Caco-2 (cell line): ENCODE measurements at regions not wholly inside any gene's neighbourhood (a gene's known extent, or its start where the extent isn't known, plus 50 kb on each side); places are given as distances from the start of the nearest gene placed in this dataset.
"Not testable (repeated sequence)": the region's sequence is repeated elsewhere in the genome, so short reads cannot be mapped to it uniquely, and the experiment has no call there.

Experiments used
- BruUV-seq: library from RNA; stranded (reverse); fragments of 400-500 nt; replicated peaks from 2 replicates; lab custom pipeline; 2021; lab: Mats Ljungman, UMichigan
- CTCF ChIA-PET: fragments of 300-600 bp; sonication (Branson Sonifier 250); formaldehyde crosslinking; loops from one replicate; lab custom pipeline; 2022; ENCODE audit warnings: antibody characterized with exemption; lab: Charles Lee
- POLR2A ChIA-PET: fragments of 300-600 bp; sonication (Branson Sonifier 250); formaldehyde crosslinking; loops from one replicate; lab custom pipeline; 2022; ENCODE audit warnings: antibody characterized with exemption; lab: Charles Lee
- DNase-seq, 2 experiments: peaks; one replicate each; pipeline versions ENCODE4 v3.0.0 to v3.0.0-alpha.2; 2020 to 2022
- H3K27me3 ChIP-seq: replicated peaks from 2 replicates; pipeline ENCODE4 v1.6.0; 2011; ENCODE audit warnings: low read length; ENCODE audit not compliant: control insufficient read depth, insufficient read depth
- H3K36me3 ChIP-seq: 2 replicates; pipeline ENCODE4 v1.5.1; 2011; ENCODE audit warnings: low read length; ENCODE audit not compliant: control insufficient read depth, insufficient read depth
- H3K4me1 ChIP-seq: fragments of 250-450 bp; sonication (Bioruptor Pico); 2 replicates; pipeline ENCODE4 v1.5.1; 2020; ENCODE audit warnings: mild to moderate bottlenecking
- H3K4me3 ChIP-seq: 2 replicates; pipeline ENCODE4 v1.5.1; 2011; ENCODE audit warnings: low read depth, mild to moderate bottlenecking, control low read depth, low read length
- H3K9me3 ChIP-seq: fragments of 250-450 bp; sonication (Bioruptor Pico); 2 replicates; pipeline ENCODE4 v1.5.1; 2020; ENCODE audit warnings: mild to moderate bottlenecking, moderate library complexity
- H3K27ac Mint-ChIP-seq: one replicate; pipeline ENCODE4 v1.8.0; 2022; ENCODE audit warnings: mixed read lengths; ENCODE audit not compliant: unreplicated experiment
- H3K27me3 Mint-ChIP-seq: one replicate; pipeline ENCODE4 v1.8.0; 2022; ENCODE audit warnings: mixed read lengths; ENCODE audit not compliant: insufficient read depth, unreplicated experiment
- H3K36me3 Mint-ChIP-seq: one replicate; pipeline ENCODE4 v1.8.0; 2022; ENCODE audit warnings: mild to moderate bottlenecking, mixed read lengths; ENCODE audit not compliant: insufficient read depth, unreplicated experiment
- H3K4me1 Mint-ChIP-seq: one replicate; pipeline ENCODE4 v1.8.0; 2022; ENCODE audit warnings: low read depth, mixed read lengths; ENCODE audit not compliant: unreplicated experiment
- H3K4me3 Mint-ChIP-seq: one replicate; pipeline ENCODE4 v1.8.0; 2022; ENCODE audit warnings: mild to moderate bottlenecking, moderate library complexity, mixed read lengths; ENCODE audit not compliant: unreplicated experiment
- H3K9me3 Mint-ChIP-seq: one replicate; pipeline ENCODE4 v1.8.0; 2022; ENCODE audit warnings: mixed read lengths; ENCODE audit not compliant: unreplicated experiment
- intact Hi-C: fragments of 100-400 bp; cut with micrococcal nuclease; formaldehyde crosslinking; loops from one replicate; pipeline ENCODE4 v1.10.0; 2022; ENCODE audit not compliant: unreplicated experiment
- TF ChIP-seq, protein P1 (sequence below), 2 experiments: fragments of 200-600 bp in 1 of 2; IDR thresholded peaks; 1 replicate in 1 of 2; 2 replicates in 1 of 2; pipeline versions ENCODE4 v1.5.1 to v1.8.0; 2011 to 2022; ENCODE audit warnings: antibody characterized with exemption in 1 of 2, control low read depth in 1 of 2, inconsistent platforms in 1 of 2, low read depth in 1 of 2, low read length in 1 of 2, mild to moderate bottlenecking in 1 of 2, moderate library complexity in 1 of 2; ENCODE audit not compliant: insufficient read depth in 1 of 2, severe bottlenecking in 1 of 2, unreplicated experiment in 1 of 2

DNA sequence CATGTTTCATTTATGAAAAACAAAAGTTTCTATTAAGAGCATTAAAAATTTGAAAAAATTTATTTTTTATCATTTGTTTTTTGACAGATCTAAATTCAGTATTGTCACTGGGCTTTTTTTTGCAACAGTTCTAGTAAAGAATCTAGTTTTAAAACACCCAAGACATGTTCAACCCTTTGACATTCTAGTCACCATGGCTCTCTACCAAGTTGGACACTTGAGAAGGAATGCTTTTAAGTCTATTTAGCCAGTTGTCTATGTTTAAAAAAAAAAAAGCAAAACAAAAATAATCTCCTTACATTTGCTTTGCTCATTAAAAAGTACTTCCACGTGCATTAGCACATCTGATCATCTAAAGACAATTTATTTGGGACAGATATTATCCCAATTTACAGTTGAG is 417.5 kb downstream of the RSL24D1 start:
- CTCF ChIA-PET, result no interaction called here
- no peak for DNase-seq
- BruUV-seq, result no TSS peak
- Mint-ChIP-seq H3K4me3 (no peak overlapping the region), H3K36me3 (no peaks in the 10 kb centered on the region), H3K9me3 (peaks cover 6% of the 10 kb centered on the region), H3K4me1 (no peaks in the 10 kb centered on the region), H3K27me3 (peaks cover 4% of the 10 kb centered on the region), H3K27ac (no peak overlapping the region)
- POLR2A ChIA-PET, result no interaction called here
- Histone ChIP-seq H3K4me1 (no peaks in the 10 kb centered on the region), H3K4me3 (no peak overlapping the region), H3K27me3 (no peaks in the 10 kb centered on the region), H3K9me3 (no peaks in the 10 kb centered on the region), H3K36me3 (no peaks in the 10 kb centered on the region)
- intact Hi-C loops, result no loop called here
- TF ChIP-seq, protein P1, sequence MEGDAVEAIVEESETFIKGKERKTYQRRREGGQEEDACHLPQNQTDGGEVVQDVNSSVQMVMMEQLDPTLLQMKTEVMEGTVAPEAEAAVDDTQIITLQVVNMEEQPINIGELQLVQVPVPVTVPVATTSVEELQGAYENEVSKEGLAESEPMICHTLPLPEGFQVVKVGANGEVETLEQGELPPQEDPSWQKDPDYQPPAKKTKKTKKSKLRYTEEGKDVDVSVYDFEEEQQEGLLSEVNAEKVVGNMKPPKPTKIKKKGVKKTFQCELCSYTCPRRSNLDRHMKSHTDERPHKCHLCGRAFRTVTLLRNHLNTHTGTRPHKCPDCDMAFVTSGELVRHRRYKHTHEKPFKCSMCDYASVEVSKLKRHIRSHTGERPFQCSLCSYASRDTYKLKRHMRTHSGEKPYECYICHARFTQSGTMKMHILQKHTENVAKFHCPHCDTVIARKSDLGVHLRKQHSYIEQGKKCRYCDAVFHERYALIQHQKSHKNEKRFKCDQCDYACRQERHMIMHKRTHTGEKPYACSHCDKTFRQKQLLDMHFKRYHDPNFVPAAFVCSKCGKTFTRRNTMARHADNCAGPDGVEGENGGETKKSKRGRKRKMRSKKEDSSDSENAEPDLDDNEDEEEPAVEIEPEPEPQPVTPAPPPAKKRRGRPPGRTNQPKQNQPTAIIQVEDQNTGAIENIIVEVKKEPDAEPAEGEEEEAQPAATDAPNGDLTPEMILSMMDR (IDR thresholded peaks at IDR 0.05; ENCODE audit: insufficient read depth in 1 of 2, low read depth in 1 of 2, low read length in 1 of 2, severe bottlenecking in 1 of 2, unreplicated experiment in 1 of 2), result no peak

DNA sequence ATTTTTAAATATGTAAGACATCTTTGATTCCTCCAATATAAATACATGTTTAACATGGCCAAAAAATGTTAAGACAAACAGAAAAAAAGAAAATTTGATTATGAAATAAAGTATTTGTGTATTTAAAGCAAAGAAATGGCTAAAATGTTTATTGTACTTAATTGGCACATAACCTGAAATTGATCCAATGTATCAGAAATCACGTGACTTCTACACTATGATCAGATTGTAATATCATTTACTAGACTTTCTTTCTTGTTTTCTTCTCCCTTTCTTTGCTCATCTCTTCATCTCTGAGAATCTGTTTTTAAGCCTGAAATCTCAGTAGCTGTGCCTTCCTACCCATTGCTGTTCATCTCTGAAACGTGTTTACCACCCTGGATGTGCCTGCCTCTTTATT is 420.3 kb downstream of the RSL24D1 start:
- H3K27me3 Mint-ChIP-seq, result peaks cover 4% of the 10 kb centered on the region
- H3K27me3 ChIP-seq, result no peaks in the 10 kb centered on the region
- no peak overlapping the region for H3K4me3 Mint-ChIP-seq
- H3K4me3 ChIP-seq, result no peak overlapping the region
- no peak overlapping the region for H3K27ac Mint-ChIP-seq
- TF ChIP-seq, protein P1 (IDR thresholded peaks at IDR 0.05; ENCODE audit: insufficient read depth in 1 of 2, low read depth in 1 of 2, low read length in 1 of 2, severe bottlenecking in 1 of 2, unreplicated experiment in 1 of 2), result no peak
- H3K36me3 ChIP-seq, result no peaks in the 10 kb centered on the region
- H3K4me1 ChIP-seq, result no peaks in the 10 kb centered on the region
- H3K36me3 Mint-ChIP-seq, result no peaks in the 10 kb centered on the region
- no TSS peak for BruUV-seq
- ChIA-PET POLR2A (no interaction called here), CTCF (no interaction called here)
- no peaks in the 10 kb centered on the region for H3K9me3 Mint-ChIP-seq
- no peak for DNase-seq
- H3K4me1 Mint-ChIP-seq, result no peaks in the 10 kb centered on the region
- no peaks in the 10 kb centered on the region for H3K9me3 ChIP-seq
- intact Hi-C loops, result no loop called here

DNA sequence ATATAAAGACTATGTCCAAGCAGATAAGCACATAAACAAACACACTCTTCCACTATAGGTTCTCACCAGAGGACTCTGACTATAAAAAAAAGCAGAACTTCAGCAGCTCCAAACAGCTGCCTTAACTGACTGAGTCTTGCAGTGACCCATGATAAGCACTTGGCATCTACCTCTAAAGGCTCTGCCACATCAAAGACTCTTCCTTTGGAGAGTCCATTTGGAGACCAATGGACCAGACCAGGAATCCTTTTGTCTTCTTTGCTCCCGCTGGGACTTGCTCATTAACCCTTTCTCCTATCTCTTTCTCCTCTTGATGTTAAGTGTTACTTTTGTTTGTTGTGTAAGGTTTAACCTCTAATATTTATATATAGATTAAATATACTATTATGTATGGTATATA is 424.1 kb downstream of the RSL24D1 start:
- Histone ChIP-seq H3K4me3 (no peak overlapping the region), H3K36me3 (no peaks in the 10 kb centered on the region), H3K27me3 (no peaks in the 10 kb centered on the region), H3K4me1 (no peaks in the 10 kb centered on the region), H3K9me3 (no peaks in the 10 kb centered on the region)
- POLR2A ChIA-PET, result no interaction called here
- no peaks in the 10 kb centered on the region for H3K9me3 Mint-ChIP-seq
- H3K27ac Mint-ChIP-seq, result no peak overlapping the region
- CTCF ChIA-PET, result no interaction called here
- H3K4me1 Mint-ChIP-seq, result no peaks in the 10 kb centered on the region
- DNase-seq, result no peak
- no peaks in the 10 kb centered on the region for H3K36me3 Mint-ChIP-seq
- H3K4me3 Mint-ChIP-seq, result no peak overlapping the region
- intact Hi-C loops, result no loop called here
- TF ChIP-seq, protein P1 (IDR thresholded peaks at IDR 0.05; ENCODE audit: insufficient read depth in 1 of 2, low read depth in 1 of 2, low read length in 1 of 2, severe bottlenecking in 1 of 2, unreplicated experiment in 1 of 2), result no peak
- no TSS peak for BruUV-seq
- H3K27me3 Mint-ChIP-seq, result peaks cover 2% of the 10 kb centered on the region

DNA sequence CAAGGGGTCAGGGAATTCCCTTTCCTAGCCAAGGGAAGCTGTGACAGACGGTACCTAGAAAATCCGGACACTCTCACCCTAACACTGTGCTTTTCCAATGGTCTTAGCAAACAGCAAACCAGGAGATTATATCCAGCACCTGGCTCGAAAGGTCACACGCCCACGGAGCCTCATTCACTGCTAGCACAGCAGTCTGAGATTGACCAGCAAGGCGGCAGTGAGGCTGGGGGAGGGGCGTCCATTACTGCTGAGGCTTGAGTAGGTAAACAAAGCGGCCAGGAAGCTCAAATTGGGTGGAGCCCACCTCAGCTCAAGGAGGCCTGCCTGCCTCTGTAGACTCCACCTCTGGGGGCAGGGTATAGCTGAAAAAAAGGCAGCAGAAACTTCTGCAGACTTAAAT is 447.3 kb downstream of the RSL24D1 start:
- DNase-seq, BruUV-seq, H3K36me3 Mint-ChIP-seq, intact Hi-C loops, H3K27me3 ChIP-seq, H3K4me1 ChIP-seq, H3K27me3 Mint-ChIP-seq, CTCF ChIA-PET, H3K4me3 Mint-ChIP-seq, H3K27ac Mint-ChIP-seq, H3K4me1 Mint-ChIP-seq, H3K4me3 ChIP-seq, H3K36me3 ChIP-seq, POLR2A ChIA-PET, H3K9me3 ChIP-seq: not testable (repeated sequence)
- H3K9me3 Mint-ChIP-seq, result peaks cover 19% of the 10 kb centered on the region
